ENCODE measurements at regions not wholly inside any gene's neighbourhood (a gene's known extent, or its start where the extent isn't known, plus 50 kb on each side); places are given as distances from the start of the nearest gene placed in this dataset.
"Not testable (repeated sequence)": the region's sequence is repeated elsewhere in the genome, so short reads cannot be mapped to it uniquely, and the experiment has no call there.

DNA sequence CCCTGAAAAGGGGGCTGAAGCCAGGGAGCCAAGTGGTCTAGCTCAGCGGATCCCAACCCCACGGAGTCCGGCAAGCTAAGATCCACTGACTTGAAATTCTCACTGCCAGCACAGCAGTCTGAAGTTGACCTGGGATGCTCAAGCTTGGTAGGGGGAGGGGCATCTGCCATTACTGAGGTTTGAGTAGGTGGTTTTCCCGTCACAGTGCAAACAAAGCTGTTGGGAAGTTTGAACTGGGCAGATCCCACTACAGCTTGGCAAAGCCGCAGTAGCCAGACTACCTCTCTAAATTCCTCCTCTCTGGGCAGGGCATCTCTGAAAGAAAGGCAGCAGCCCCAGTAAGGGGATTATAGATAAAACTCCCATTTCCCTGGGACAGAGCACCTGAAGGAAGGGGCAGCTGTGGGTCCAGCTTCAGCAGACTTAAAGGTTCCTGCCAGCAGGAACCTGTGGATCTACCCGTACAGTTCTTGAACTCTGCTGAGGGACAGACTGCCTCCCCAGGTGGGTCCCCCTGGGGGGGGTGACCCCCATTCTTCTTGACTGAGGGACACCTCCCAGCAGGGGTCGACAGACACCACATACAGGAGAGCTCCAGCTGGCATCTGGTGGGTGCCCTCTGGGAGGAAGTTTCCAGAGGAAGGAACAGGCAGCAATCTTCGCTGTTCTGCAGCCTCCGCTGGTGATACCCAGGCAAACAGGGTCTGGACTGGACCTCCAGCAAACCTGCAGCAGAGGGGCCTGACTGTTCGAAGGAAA, 156.4 kb upstream of the ETV3 start:
- DNase-seq; H3K36me3 ChIP-seq (ENCODE audit: control insufficient read depth, insufficient read depth, low read length); H3K27me3 ChIP-seq (ENCODE audit: control insufficient read depth, insufficient read depth, low read length); H3K4me1 ChIP-seq (ENCODE audit: control insufficient read depth, insufficient read depth, low read length); H3K27ac ChIP-seq (ENCODE audit: low read length); H3K4me3 ChIP-seq (ENCODE audit: low read length); H3K9me3 ChIP-seq (ENCODE audit: control insufficient read depth, low read depth, low read length): not testable (repeated sequence)
- WGBS (ENCODE audit: insufficient coverage, low lambda C conversion rate), result no CpG with 5 or more reads among the region's 10 CpGs

DNA sequence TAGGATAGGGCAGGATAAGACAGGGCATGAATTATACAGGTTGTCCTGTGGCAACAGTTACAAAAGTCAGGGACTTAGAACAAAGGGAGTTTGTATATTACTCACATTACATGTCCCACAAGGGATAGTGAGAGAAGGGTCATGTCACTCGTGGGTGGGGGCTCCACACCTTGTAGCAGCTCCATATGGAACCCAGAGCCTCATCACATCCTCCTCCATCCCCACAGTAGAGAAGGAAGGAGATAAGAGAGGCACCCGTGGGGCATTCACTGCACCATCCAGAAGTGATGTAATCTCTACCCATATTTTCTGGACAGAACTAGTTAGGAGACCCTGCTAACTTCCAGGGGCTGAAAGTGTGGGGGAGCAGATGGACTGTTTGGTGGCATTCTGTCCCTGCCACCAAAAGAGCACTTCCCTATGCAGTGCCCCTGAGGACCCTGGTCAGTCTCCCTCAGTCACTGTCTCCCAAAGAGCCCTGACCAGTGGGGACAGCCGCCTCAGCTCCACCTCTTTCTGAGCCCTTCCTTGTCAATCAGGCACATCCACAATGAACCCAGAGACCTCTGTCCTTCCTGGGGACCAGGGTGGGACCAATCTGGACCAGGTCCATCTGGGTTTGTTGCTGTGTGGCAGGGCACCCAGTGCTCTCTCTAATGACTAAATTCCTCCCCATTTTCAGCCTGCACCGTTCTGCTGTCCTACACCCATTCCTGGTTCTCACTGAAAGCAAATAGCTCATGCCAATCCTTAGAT, 154.8 kb upstream of the ETV3 start:
- Histone ChIP-seq H3K4me3 (ENCODE audit: low read length) (no peak overlapping the region), H3K27ac (ENCODE audit: low read length) (no peak overlapping the region), H3K9me3 (ENCODE audit: control insufficient read depth, low read depth, low read length) (no peaks in the 10 kb centered on the region), H3K36me3 (ENCODE audit: control insufficient read depth, insufficient read depth, low read length) (no peaks in the 10 kb centered on the region), H3K27me3 (ENCODE audit: control insufficient read depth, insufficient read depth, low read length) (no peaks in the 10 kb centered on the region), H3K4me1 (ENCODE audit: control insufficient read depth, insufficient read depth, low read length) (no peaks in the 10 kb centered on the region)
- DNase-seq, result no peak
- WGBS (ENCODE audit: insufficient coverage, low lambda C conversion rate), result 40% methylated on average over 1 of the region's 4 CpGs

DNA sequence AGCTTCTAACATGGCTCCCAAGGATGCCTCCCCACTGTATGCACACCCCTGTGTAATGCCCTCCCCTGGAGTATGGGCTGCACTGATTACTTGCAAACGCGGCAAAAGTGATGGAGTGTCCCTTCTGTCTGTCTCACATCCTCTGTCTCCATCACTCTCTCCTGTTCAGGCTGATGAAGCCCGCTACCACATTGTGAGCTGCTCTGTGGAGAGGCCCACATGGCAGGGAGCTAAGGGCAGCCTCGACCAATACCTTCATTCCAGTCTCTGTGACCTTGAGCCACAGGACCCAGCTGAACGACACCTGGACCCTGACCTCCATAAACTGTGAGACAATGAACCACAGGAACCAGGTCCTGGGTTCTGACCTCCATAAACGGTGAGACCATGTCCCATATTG, 154.1 kb upstream of the ETV3 start:
- Histone ChIP-seq H3K9me3 (ENCODE audit: control insufficient read depth, low read depth, low read length) (no peaks in the 10 kb centered on the region), H3K4me3 (ENCODE audit: low read length) (no peak overlapping the region), H3K4me1 (ENCODE audit: control insufficient read depth, insufficient read depth, low read length) (no peaks in the 10 kb centered on the region), H3K36me3 (ENCODE audit: control insufficient read depth, insufficient read depth, low read length) (no peaks in the 10 kb centered on the region), H3K27me3 (ENCODE audit: control insufficient read depth, insufficient read depth, low read length) (no peaks in the 10 kb centered on the region), H3K27ac (ENCODE audit: low read length) (no peak overlapping the region)
- WGBS (ENCODE audit: insufficient coverage, low lambda C conversion rate), result no CpG with 5 or more reads among the region's 6 CpGs
- no peak for DNase-seq

DNA sequence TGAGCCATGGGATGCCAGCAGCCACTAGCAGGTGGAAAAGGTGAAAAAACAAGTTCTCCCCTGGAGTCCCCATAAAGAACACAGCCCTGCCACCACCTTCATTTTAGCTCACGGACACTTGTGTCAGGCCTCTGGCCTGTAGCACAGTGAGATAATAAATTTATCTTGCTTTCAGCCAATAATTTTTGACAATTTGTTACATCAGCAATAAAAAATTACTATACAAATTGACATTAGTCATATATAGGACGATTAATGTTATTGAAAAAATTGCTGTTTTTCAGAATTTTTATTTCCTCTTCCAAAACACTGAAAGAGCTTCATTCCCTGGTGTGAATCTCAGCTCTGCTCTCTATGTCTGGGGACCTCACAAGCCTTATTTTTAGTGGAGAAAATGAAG, 152.9 kb upstream of the ETV3 start:
- Histone ChIP-seq H3K27ac (ENCODE audit: low read length) (no peak overlapping the region), H3K27me3 (ENCODE audit: control insufficient read depth, insufficient read depth, low read length) (no peaks in the 10 kb centered on the region), H3K9me3 (ENCODE audit: control insufficient read depth, low read depth, low read length) (no peaks in the 10 kb centered on the region), H3K4me3 (ENCODE audit: low read length) (no peak overlapping the region), H3K4me1 (ENCODE audit: control insufficient read depth, insufficient read depth, low read length) (no peaks in the 10 kb centered on the region), H3K36me3 (ENCODE audit: control insufficient read depth, insufficient read depth, low read length) (no peaks in the 10 kb centered on the region)
- no peak for DNase-seq
- WGBS (ENCODE audit: insufficient coverage, low lambda C conversion rate), result 76% methylated on average over 2 of the region's 2 CpGs

DNA sequence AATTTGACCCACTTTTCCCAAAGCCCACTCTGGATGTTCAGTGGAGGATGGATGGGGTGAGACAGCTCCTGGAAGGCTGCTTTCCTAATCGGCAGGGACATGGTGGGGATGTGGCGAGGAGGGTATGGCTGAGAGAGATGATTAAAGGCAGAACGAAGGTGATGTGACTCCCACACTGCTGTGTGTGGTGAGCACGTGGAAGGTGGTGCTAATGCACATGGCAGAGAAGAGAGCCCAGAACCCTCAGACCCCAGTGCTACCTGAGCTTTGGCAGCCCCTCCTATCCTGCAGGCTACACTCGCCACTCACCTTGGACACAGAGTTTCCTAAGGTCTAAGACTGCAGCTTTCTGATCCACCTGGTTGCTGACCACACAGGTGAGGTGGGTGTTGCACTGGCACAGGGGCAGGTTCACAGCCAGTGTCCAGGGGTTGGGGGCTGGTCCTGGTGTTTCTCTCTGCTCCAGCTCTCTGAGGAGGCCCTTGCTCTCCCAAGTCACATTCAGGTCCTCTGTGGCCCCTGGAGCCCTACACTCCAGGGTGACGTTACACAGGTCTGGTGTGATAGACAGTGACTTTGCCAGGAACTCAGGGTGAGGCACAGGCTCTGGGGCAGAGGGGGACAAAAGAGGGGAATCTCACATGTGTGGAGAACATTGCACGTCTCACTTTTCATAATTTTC, 151.4 kb upstream of the ETV3 start:
- WGBS (ENCODE audit: insufficient coverage, low lambda C conversion rate), result 80% methylated on average over 1 of the region's 7 CpGs
- H3K36me3 ChIP-seq (ENCODE audit: control insufficient read depth, insufficient read depth, low read length), result no peaks in the 10 kb centered on the region
- H3K4me1 ChIP-seq (ENCODE audit: control insufficient read depth, insufficient read depth, low read length), result no peaks in the 10 kb centered on the region
- no peaks in the 10 kb centered on the region for H3K9me3 ChIP-seq (ENCODE audit: control insufficient read depth, low read depth, low read length)
- H3K27ac ChIP-seq (ENCODE audit: low read length), result no peak overlapping the region
- no peaks in the 10 kb centered on the region for H3K27me3 ChIP-seq (ENCODE audit: control insufficient read depth, insufficient read depth, low read length)
- H3K4me3 ChIP-seq (ENCODE audit: low read length), result no peak overlapping the region
- no peak for DNase-seq

DNA sequence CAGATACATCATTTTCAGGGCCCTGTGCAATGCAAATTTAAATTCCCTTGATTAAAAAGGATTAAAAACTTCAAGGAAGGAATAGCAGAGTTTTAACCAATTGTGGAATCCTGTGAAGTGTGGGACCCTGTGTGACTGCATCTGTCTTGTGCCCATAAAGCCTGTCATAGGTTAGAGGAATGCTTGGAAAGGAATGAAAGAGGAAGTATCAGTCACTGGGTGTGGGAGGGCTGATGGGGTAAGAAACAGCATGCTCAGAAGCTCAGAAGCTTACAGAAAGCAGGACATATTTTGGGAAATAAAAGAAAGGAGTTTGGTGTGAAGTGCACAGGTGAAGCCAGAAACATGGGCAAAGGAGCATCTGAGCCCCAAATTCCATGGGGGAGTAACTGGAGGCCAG, 150.8 kb upstream of the ETV3 start:
- Histone ChIP-seq H3K27me3 (ENCODE audit: control insufficient read depth, insufficient read depth, low read length) (no peaks in the 10 kb centered on the region), H3K27ac (ENCODE audit: low read length) (no peak overlapping the region), H3K4me1 (ENCODE audit: control insufficient read depth, insufficient read depth, low read length) (no peaks in the 10 kb centered on the region), H3K36me3 (ENCODE audit: control insufficient read depth, insufficient read depth, low read length) (no peaks in the 10 kb centered on the region), H3K9me3 (ENCODE audit: control insufficient read depth, low read depth, low read length) (no peaks in the 10 kb centered on the region), H3K4me3 (ENCODE audit: low read length) (no peak overlapping the region)
- no peak for DNase-seq

DNA sequence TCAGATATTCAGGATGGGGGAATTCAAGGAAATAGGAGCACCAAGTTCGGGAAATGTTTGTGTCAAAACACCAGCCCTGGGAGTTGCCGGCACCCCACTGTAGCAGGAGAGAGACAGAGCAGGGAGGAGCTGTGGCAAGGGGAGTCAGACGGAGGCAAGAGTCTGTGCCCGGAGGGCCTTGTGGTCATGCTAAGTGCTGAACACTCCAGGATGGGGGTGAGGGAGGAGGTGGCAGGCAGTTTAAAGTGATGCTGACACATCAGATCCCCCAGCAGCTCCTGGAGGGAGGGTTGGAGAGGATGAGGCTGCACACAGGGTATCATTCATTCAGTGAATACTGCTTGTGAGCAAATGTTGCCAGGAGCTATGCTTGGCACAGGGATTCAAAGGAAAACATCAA, 150.3 kb upstream of the ETV3 start:
- Histone ChIP-seq H3K4me1 (ENCODE audit: control insufficient read depth, insufficient read depth, low read length) (no peaks in the 10 kb centered on the region), H3K4me3 (ENCODE audit: low read length) (no peak overlapping the region), H3K27me3 (ENCODE audit: control insufficient read depth, insufficient read depth, low read length) (no peaks in the 10 kb centered on the region), H3K9me3 (ENCODE audit: control insufficient read depth, low read depth, low read length) (no peaks in the 10 kb centered on the region), H3K27ac (ENCODE audit: low read length) (no peak overlapping the region), H3K36me3 (ENCODE audit: control insufficient read depth, insufficient read depth, low read length) (no peaks in the 10 kb centered on the region)
- no peak for DNase-seq
- WGBS (ENCODE audit: insufficient coverage, low lambda C conversion rate), result no CpG with 5 or more reads among the region's 4 CpGs

DNA sequence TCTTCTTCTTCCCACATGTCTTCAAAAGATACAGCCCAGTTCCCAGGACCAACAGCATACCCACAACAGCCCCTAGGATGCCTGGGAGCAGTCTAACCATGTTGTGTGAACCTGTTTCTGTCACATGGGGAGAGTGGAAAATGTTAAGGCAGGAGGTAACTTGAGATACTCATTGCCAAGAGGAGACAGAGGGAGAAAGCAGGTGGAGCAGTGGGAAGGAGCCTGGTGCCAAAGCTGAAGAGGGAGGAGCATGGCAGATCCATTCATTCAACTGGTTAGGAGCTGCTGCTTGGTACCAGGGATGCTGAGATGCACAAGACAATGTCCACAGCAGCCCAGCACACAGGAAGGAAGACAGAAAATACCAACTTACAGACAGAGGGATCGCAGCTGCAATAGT, 149.8 kb upstream of the ETV3 start:
- WGBS (ENCODE audit: insufficient coverage, low lambda C conversion rate), result no CpG with 5 or more reads among the region's 1 CpG
- no peaks in the 10 kb centered on the region for H3K9me3 ChIP-seq (ENCODE audit: control insufficient read depth, low read depth, low read length)
- no peaks in the 10 kb centered on the region for H3K36me3 ChIP-seq (ENCODE audit: control insufficient read depth, insufficient read depth, low read length)
- no peak overlapping the region for H3K4me3 ChIP-seq (ENCODE audit: low read length)
- no peak for DNase-seq
- no peaks in the 10 kb centered on the region for H3K4me1 ChIP-seq (ENCODE audit: control insufficient read depth, insufficient read depth, low read length)
- H3K27ac ChIP-seq (ENCODE audit: low read length), result no peak overlapping the region
- H3K27me3 ChIP-seq (ENCODE audit: control insufficient read depth, insufficient read depth, low read length), result no peaks in the 10 kb centered on the region

DNA sequence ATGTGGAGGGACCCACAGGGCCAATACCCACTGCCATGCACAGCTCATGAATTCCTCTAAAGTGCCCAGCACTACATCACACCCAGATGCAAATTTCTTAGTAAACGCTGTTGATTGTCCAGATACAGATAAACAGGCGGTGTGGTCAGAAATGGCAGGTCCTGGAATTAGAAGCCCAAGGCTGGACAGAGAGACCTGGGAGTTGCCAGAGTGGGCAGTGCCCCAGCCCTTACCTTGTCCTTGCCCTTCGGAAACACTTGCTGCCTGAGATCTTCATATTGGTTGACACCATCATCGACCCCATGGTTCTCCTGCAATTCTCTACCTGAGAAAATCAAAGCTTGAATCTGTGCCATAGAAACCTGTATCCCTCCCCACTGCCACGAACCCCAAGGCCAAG, 149.3 kb upstream of the ETV3 start:
- no peak for DNase-seq
- H3K27me3 ChIP-seq (ENCODE audit: control insufficient read depth, insufficient read depth, low read length), result no peaks in the 10 kb centered on the region
- no peaks in the 10 kb centered on the region for H3K36me3 ChIP-seq (ENCODE audit: control insufficient read depth, insufficient read depth, low read length)
- WGBS (ENCODE audit: insufficient coverage, low lambda C conversion rate), result 80% methylated on average over 1 of the region's 5 CpGs
- H3K4me3 ChIP-seq (ENCODE audit: low read length), result no peak overlapping the region
- H3K4me1 ChIP-seq (ENCODE audit: control insufficient read depth, insufficient read depth, low read length), result no peaks in the 10 kb centered on the region
- no peaks in the 10 kb centered on the region for H3K9me3 ChIP-seq (ENCODE audit: control insufficient read depth, low read depth, low read length)
- no peak overlapping the region for H3K27ac ChIP-seq (ENCODE audit: low read length)

DNA sequence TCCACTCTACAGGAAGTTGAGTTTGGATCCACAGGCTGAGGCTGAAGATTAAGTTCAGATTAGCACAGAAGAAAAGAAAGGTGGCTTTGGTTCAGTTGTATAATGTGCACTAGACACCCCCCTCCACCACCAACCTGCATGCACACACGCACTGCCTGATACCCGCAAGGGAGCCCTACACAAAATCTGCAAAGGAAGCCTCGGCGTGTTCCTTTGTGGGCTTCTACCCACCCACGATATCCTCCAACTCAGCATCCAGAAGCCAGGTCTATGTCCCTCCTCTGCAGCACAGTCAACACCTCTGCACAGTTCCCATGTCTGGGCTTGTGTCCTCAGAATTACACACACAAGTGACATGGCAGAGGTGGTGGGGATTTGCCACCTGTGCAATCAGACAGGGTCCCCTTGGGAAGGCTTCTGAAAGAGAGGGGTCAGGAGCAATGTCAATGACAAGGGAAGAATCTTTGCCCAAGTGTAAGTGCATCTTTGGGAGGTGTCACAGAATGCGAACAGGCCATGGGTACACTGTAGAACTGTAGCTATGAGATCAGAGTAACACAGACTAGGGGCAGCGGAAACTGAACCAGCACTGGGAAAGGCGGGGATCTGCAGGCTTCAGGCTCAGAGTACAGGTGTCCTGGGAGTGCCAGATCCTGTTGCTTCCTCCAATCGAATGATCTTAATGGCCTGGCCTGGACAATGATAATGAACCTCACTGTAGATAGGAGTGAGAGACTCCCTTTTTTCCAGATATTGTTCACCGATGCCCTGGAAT, 148.6 kb upstream of the ETV3 start:
- no CpG with 5 or more reads among the region's 10 CpGs for WGBS (ENCODE audit: insufficient coverage, low lambda C conversion rate)
- H3K36me3 ChIP-seq (ENCODE audit: control insufficient read depth, insufficient read depth, low read length), result no peaks in the 10 kb centered on the region
- no peaks in the 10 kb centered on the region for H3K4me1 ChIP-seq (ENCODE audit: control insufficient read depth, insufficient read depth, low read length)

More for the DNA sequence above, 148.6 kb upstream of the ETV3 start:
- no peak overlapping the region for H3K27ac ChIP-seq (ENCODE audit: low read length)
- H3K9me3 ChIP-seq (ENCODE audit: control insufficient read depth, low read depth, low read length), result no peaks in the 10 kb centered on the region
- no peak for DNase-seq
- H3K27me3 ChIP-seq (ENCODE audit: control insufficient read depth, insufficient read depth, low read length), result no peaks in the 10 kb centered on the region
- no peak overlapping the region for H3K4me3 ChIP-seq (ENCODE audit: low read length)
